Mesenchymal stem cell (in vitro differentiated cells and primary cell): ENCODE measurements at regions not wholly inside any gene's neighbourhood (a gene's known extent, or its start where the extent isn't known, plus 50 kb on each side); places are given as distances from the start of the nearest gene placed in this dataset.

Experiments used
- DNase-seq: peaks from one replicate; pipeline ENCODE4 v3.0.0-alpha.2; 2013
- H2AFZ ChIP-seq: one replicate; pipeline ENCODE4 v1.6.1; 2013; ENCODE audit warnings: low read depth, mild to moderate bottlenecking, control low read depth, inconsistent platforms, low read length, moderate library complexity
- H2AK5ac ChIP-seq: 2 replicates; pipeline ENCODE4 v1.6.1; 2013; ENCODE audit warnings: low read length, moderate library complexity, mild to moderate bottlenecking, inconsistent platforms; ENCODE audit not compliant: severe bottlenecking
- H2BK120ac ChIP-seq: one replicate; pipeline ENCODE4 v1.6.1; 2013; ENCODE audit warnings: low read depth, mild to moderate bottlenecking, inconsistent platforms, low read length, moderate library complexity
- H2BK12ac ChIP-seq, 2 experiments: one replicate each; pipeline ENCODE4 v1.6.1; 2013; ENCODE audit warnings: inconsistent platforms in 2 of 2, low read length in 2 of 2, mild to moderate bottlenecking in 2 of 2, moderate library complexity in 2 of 2, control low read depth in 1 of 2
- H2BK15ac ChIP-seq: one replicate; pipeline ENCODE4 v1.6.1; 2013; ENCODE audit warnings: mild to moderate bottlenecking, low read depth, inconsistent platforms; ENCODE audit not compliant: poor library complexity, severe bottlenecking
- H2BK5ac ChIP-seq: 2 replicates; pipeline ENCODE4 v1.6.1; 2013; ENCODE audit warnings: low read depth, mild to moderate bottlenecking, low read length, control low read depth, inconsistent platforms; ENCODE audit not compliant: poor library complexity, severe bottlenecking
- H3K14ac ChIP-seq, 2 experiments: one replicate each; pipeline ENCODE4 v1.6.1; 2013; ENCODE audit warnings: inconsistent platforms in 2 of 2, low read length in 2 of 2, control low read depth in 1 of 2, mild to moderate bottlenecking in 1 of 2, moderate library complexity in 1 of 2
- H3K18ac ChIP-seq, 2 experiments: one replicate each; pipeline ENCODE4 v1.6.1; 2013; ENCODE audit warnings: inconsistent platforms in 2 of 2, low read length in 2 of 2, control low read depth in 1 of 2, low read depth in 1 of 2, mild to moderate bottlenecking in 1 of 2
- H3K23ac ChIP-seq, 2 experiments: one replicate each; pipeline ENCODE4 v1.6.1; 2013; ENCODE audit warnings: inconsistent platforms in 2 of 2, low read length in 2 of 2, mild to moderate bottlenecking in 2 of 2, moderate library complexity in 2 of 2, control low read depth in 1 of 2
- H3K27ac ChIP-seq: 2 replicates; pipeline ENCODE4 v1.5.1; 2013; ENCODE audit warnings: mild to moderate bottlenecking, moderate library complexity, low read length, control low read depth, inconsistent platforms; ENCODE audit not compliant: poor library complexity, severe bottlenecking
- H3K27me3 ChIP-seq, 2 experiments: 2 replicates each; pipeline versions ENCODE4 v1.6.1 to v1.7.0; 2013; ENCODE audit warnings: low read length in 2 of 2, mild to moderate bottlenecking in 2 of 2, moderate library complexity in 2 of 2, control low read depth in 1 of 2, inconsistent platforms in 1 of 2; ENCODE audit not compliant: control insufficient read depth in 1 of 2, insufficient read depth in 1 of 2
- H3K36me3 ChIP-seq, 2 experiments: 2 replicates each; pipeline versions ENCODE4 v1.6.1 to v1.7.0; 2013; ENCODE audit warnings: low read length in 2 of 2, control low read depth in 1 of 2, inconsistent platforms in 1 of 2, low read depth in 1 of 2, mild to moderate bottlenecking in 1 of 2; ENCODE audit not compliant: insufficient read depth in 2 of 2, control insufficient read depth in 1 of 2
- H3K4ac ChIP-seq, 2 experiments: one replicate each; pipeline ENCODE4 v1.6.1; 2013; ENCODE audit warnings: inconsistent platforms in 2 of 2, low read length in 2 of 2, mild to moderate bottlenecking in 2 of 2, moderate library complexity in 2 of 2, control low read depth in 1 of 2, low read depth in 1 of 2
- H3K4me1 ChIP-seq: 2 replicates; pipeline ENCODE4 v1.6.1; 2013; ENCODE audit warnings: low read depth, low read length, control low read depth; ENCODE audit not compliant: control insufficient read depth, insufficient read depth
- H3K4me2 ChIP-seq: 2 replicates; pipeline ENCODE4 v1.6.1; 2013; ENCODE audit warnings: low read length, mild to moderate bottlenecking, inconsistent platforms; ENCODE audit not compliant: poor library complexity, severe bottlenecking
- H3K4me3 ChIP-seq, 2 experiments: 2 replicates each; pipeline versions ENCODE4 v1.5.1 to v1.7.0; 2013; ENCODE audit warnings: low read length in 2 of 2, mild to moderate bottlenecking in 2 of 2, control low read depth in 1 of 2, low read depth in 1 of 2; ENCODE audit not compliant: insufficient read depth in 1 of 2
- H3K79me1 ChIP-seq: replicated peaks from 2 replicates; pipeline ENCODE4 v1.6.1; 2013; ENCODE audit warnings: mild to moderate bottlenecking, control low read depth, low read length, inconsistent platforms; ENCODE audit not compliant: poor library complexity, severe bottlenecking
- H3K9ac ChIP-seq: 2 replicates; pipeline ENCODE4 v1.7.0; 2013; ENCODE audit warnings: mild to moderate bottlenecking, low read length, moderate library complexity
- H3K9me3 ChIP-seq: 2 replicates; pipeline ENCODE4 v1.7.0; 2013; ENCODE audit warnings: mild to moderate bottlenecking, low read length; ENCODE audit not compliant: control insufficient read depth
- H4K8ac ChIP-seq: one replicate; pipeline ENCODE4 v1.6.1; 2013; ENCODE audit warnings: inconsistent platforms, mild to moderate bottlenecking, low read length, moderate library complexity
- H4K91ac ChIP-seq: one replicate; pipeline ENCODE4 v1.6.1; 2013; ENCODE audit warnings: mild to moderate bottlenecking, low read length, inconsistent platforms
- WGBS: methylation state at CpG from one replicate; pipeline ENCODE4 v1.1.7; 2013; ENCODE audit warnings: mixed read lengths; 5-methylcytosine and 5-hydroxymethylcytosine counted together

GRCh38 chr2:48896870-48897269 is 141.3 kb upstream of the LHCGR start:
- Histone ChIP-seq H2BK15ac (no peak overlapping the region), H4K8ac (no peak overlapping the region), H2AK5ac (no peak overlapping the region), H3K4me1 (no peaks in the 10 kb centered on the region), H3K79me1 (no peaks in the 10 kb centered on the region), H3K14ac (no peak overlapping the region), H3K27me3 (no peaks in the 10 kb centered on the region), H2BK120ac (no peak overlapping the region), H3K4me3 (no peak overlapping the region), H3K9ac (no peak overlapping the region), H3K27ac (no peak overlapping the region), H4K91ac (no peak overlapping the region), H3K18ac (no peak overlapping the region), H2AFZ (no peak overlapping the region), H3K4ac (no peak overlapping the region), H3K23ac (no peak overlapping the region), H3K36me3 (no peaks in the 10 kb centered on the region), H2BK5ac (no peak overlapping the region), H3K4me2 (no peak overlapping the region), H3K9me3 (no peaks in the 10 kb centered on the region), H2BK12ac (no peak overlapping the region)
- DNase-seq, result no peak

- Histone ChIP-seq H3K27me3 (peaks cover 0 to 5% of the 10 kb centered on the region in 2 experiments), H2AK5ac (no peak overlapping the region), H3K36me3 (no peaks in the 10 kb centered on the region), H3K4me3 (no peak overlapping the region), H3K4me2 (no peak overlapping the region), H3K79me1 (no peaks in the 10 kb centered on the region), H3K9ac (no peak overlapping the region), H3K4me1 (no peaks in the 10 kb centered on the region), H2AFZ (no peak overlapping the region), H4K91ac (no peak overlapping the region), H2BK12ac (no peak overlapping the region), H3K14ac (no peak overlapping the region), H2BK15ac (no peak overlapping the region), H3K23ac (no peak overlapping the region), H3K9me3 (no peaks in the 10 kb centered on the region), H3K4ac (no peak overlapping the region), H2BK5ac (no peak overlapping the region), H3K27ac (no peak overlapping the region), H2BK120ac (no peak overlapping the region), H3K18ac (no peak overlapping the region), H4K8ac (no peak overlapping the region)
- no peak for DNase-seq
- WGBS, result no CpG with 5 or more reads among the region's 3 CpGs
Measured at GRCh38 chr2:48890454-48891131, 135.1 kb upstream of the LHCGR start.

GRCh38 chr2:48888066-48888465 is 132.5 kb upstream of the LHCGR start:
- Histone ChIP-seq H3K27ac (no peak overlapping the region), H3K27me3 (peaks cover 0 to 5% of the 10 kb centered on the region in 2 experiments), H3K18ac (no peak overlapping the region), H3K23ac (no peak overlapping the region), H3K36me3 (no peaks in the 10 kb centered on the region), H3K4me1 (no peaks in the 10 kb centered on the region), H2BK12ac (no peak overlapping the region), H3K4me2 (no peak overlapping the region), H2BK120ac (no peak overlapping the region), H2BK5ac (no peak overlapping the region), H4K91ac (no peak overlapping the region), H3K9ac (no peak overlapping the region), H3K14ac (no peak overlapping the region), H3K9me3 (no peaks in the 10 kb centered on the region), H3K4ac (no peak overlapping the region), H3K79me1 (no peaks in the 10 kb centered on the region), H4K8ac (no peak overlapping the region), H2BK15ac (no peak overlapping the region), H3K4me3 (no peak overlapping the region), H2AK5ac (no peak overlapping the region), H2AFZ (no peak overlapping the region)
- WGBS, result 61% methylated on average over 3 of the region's 3 CpGs
- DNase-seq, result no peak

- Histone ChIP-seq H3K4ac (no peak overlapping the region), H2BK5ac (no peak overlapping the region), H4K91ac (no peak overlapping the region)
Measured at GRCh38 chr2:48886919-48887318, 131.4 kb upstream of the LHCGR start.

More at GRCh38 chr2:48886919-48887318, 131.4 kb upstream of the LHCGR start:
- Histone ChIP-seq H4K8ac (no peak overlapping the region), H3K9me3 (no peaks in the 10 kb centered on the region), H3K36me3 (no peaks in the 10 kb centered on the region), H2BK12ac (no peak overlapping the region), H2BK15ac (no peak overlapping the region), H3K4me2 (no peak overlapping the region), H3K79me1 (no peaks in the 10 kb centered on the region), H3K27ac (no peak overlapping the region), H2AFZ (no peak overlapping the region), H3K18ac (no peak overlapping the region), H3K14ac (no peak overlapping the region), H3K9ac (no peak overlapping the region), H3K4me3 (no peak overlapping the region), H2AK5ac (no peak overlapping the region), H2BK120ac (no peak overlapping the region), H3K27me3 (peaks cover 0 to 5% of the 10 kb centered on the region in 2 experiments), H3K23ac (no peak overlapping the region), H3K4me1 (no peaks in the 10 kb centered on the region)
- 50% methylated on average over 3 of the region's 3 CpGs for WGBS
- DNase-seq, result no peak
